GF-D8 (cell line): ENCODE measurements at regions not wholly inside any gene's neighbourhood (a gene's known extent, or its start where the extent isn't known, plus 50 kb on each side); places are given as distances from the start of the nearest gene placed in this dataset.

Experiments used
- DNase-seq: peaks from one replicate; lab custom pipeline; 2025; lab: John Stamatoyannopoulos, UW

GRCh38 chr2:48107326-48107925 is 201.1 kb upstream of the FBXO11 start:
- no peak for DNase-seq

DNA sequence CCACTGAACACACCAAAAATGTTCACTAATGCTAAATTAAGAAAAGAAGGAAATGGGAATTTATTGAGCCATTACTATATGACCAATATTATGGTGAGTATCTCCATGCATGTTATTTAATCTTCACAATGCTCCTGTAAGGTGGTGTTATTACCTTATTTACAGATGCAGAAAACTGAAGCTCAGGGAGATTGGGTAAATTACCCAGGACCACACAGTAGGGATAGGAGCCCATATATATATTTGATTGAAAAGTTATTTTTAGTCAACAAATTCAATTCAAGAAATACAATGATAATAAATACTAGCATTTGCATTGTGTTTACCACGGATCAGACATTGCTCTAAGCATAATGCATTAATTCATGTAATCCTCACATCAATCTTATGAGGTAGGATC is 202.2 kb upstream of the FBXO11 start:
- DNase-seq: no peak

GRCh38 chr2:48109491-48110204 is 203.3 kb upstream of the FBXO11 start:
- no peak for DNase-seq

GRCh38 chr2:48110492-48110891 is 204.0 kb upstream of the FOXN2 start:
- DNase-seq: no peak

GRCh38 chr2:48112911-48113680 is 201.4 kb upstream of the FOXN2 start:
- peak; percentile 59 for DNase-seq

DNA sequence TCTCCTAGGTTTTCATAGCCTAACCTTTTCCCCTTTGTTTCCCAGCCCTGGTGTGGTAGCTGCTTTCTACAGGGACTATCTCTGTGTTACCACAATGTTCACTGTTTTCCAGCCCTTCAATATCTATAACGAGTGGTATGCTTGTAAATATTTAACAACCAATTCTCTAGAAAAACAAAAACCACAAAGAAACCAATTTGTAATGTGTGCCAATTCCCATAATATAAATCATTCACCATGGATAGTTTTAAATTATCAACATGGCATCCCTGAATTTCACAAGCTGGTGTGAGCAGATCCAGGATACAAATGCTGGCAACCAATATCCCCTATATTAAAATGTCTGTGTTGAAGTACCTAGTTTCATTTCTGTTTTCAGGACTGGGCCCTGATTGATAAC is 200.7 kb upstream of the FOXN2 start:
- no peak for DNase-seq

DNA sequence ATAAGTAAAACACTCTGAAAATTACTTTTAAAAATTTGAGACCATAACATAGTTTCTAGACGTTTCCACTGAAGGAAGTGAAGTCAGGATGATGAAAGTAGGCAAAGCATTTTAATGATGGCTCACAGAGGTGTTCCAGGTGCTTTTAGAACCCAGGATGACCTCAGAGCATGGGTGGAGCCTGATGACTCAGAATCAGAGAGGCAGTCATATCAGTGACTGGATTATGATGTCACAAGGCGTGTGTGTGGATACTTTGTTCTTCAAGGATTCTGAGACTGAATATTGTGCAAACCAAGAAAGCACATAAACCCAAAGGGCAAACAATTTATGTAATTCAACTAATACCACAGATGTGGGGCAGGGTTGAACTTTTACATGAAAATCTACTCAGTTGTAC is 200.2 kb upstream of the FOXN2 start:
- no peak for DNase-seq

DNA sequence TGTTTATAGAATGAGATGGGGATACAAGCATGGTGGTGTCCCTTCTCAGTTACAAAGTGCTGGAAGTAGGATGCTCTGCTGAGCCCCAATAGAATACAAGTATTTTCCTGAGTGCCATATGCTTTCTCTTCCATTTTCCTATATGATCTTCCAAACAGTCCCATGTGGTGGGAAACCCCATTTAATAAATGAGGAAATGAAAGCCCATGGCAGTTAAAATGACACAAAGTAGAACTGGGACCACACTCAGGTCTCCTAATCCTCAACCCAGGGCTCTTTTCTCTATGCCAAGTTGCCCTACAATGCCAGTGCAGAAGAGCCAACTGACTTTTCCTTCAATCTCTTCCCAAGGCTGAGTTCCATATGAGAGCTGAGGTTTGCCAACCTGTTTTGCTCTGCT is 198.0 kb upstream of the FOXN2 start:
- DNase-seq: no peak

- DNase-seq: no peak
These were observed 195.6 kb upstream of the FOXN2 start for GRCh38 chr2:48118895-48119294.

GRCh38 chr2:48120112-48120511 is 194.4 kb upstream of the FOXN2 start:
- no peak for DNase-seq

GRCh38 chr2:48120759-48121242 is 193.7 kb upstream of the FOXN2 start:
- peak; percentile 87 for DNase-seq

DNA sequence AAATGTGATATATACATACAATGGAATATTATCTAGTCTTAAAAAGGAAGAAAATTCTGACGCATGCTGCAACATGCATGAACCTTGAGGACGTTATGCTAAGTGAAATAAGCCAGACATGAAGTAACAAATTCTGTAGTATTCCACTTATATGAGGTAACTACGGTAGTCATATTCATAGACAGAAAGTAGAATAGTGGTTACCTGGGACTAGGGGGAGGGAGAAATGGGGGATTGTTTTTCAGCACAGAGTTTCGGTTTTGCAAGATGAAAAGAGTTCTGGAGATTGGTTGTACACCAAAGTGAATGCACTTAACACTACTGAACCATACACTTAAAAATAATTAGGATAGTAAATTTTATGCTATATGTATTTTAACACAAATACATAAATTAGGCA is 192.3 kb upstream of the FOXN2 start:
- no peak for DNase-seq

DNA sequence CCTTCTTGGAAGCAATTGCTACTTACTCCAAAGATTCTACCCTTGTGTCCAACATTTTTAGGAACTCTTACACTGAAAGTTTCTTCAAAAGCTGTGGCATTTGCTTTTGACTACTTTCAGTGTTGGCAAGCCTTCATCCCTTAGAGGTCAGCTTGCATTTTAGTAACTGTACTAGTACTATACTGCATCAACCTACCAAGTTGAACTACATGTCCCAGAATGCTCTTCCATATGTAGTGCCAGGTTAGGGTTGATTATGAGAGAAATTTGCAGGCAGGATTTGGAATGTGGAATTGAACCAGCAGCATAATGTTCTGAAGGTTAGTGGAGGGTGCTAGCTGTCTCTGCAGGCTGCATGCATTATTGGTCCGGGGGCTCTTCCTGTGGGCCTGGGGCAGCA is 189.9 kb upstream of the FOXN2 start:
- DNase-seq: no peak

- no peak for DNase-seq
These were observed 188.3 kb upstream of the FOXN2 start for GRCh38 chr2:48126162-48126561.

- no peak for DNase-seq
These were observed 186.8 kb upstream of the FOXN2 start for GRCh38 chr2:48127612-48128191.

GRCh38 chr2:48129293-48129950 is 185.1 kb upstream of the FOXN2 start:
- no peak for DNase-seq

GRCh38 chr2:48131539-48132270 is 182.8 kb upstream of the FOXN2 start:
- DNase-seq: no peak

DNA sequence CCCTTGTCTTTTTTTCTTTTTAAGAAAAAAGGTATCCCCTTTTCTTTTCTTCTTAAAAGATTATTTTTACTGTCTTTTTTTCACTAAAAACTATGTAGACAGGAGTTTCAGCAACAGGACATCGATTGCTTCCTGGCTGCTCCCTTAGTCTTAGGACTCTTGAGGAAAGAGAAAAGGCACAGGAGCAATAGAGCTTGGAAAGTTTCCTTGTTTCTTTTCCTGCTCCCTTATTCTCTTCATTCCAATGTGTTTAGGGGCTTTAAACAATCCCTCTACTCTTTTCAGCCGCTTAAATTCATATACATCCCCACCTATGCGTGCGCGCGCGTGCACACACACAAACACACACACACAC is 182.2 kb upstream of the FOXN2 start:
- no peak for DNase-seq

DNA sequence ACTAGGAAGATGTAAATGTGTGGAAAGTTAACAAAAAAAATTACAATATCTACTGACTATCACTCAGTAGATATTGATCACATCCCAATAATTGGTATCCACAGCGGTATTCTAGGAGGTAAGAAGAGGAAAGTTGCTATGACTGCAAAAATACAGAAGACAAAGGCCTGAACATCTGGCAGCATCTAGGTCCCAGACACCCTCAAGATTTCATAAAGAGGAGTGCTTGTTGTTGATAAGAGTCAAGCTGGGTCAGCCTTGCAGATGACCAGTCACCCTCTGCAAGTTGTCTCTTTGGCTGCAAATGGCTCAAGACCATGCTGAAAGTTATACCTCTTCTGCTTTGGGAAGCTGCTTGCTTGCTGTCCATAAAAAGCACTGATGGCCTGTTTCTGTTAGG is 179.8 kb upstream of the FOXN2 start:
- DNase-seq: no peak

DNA sequence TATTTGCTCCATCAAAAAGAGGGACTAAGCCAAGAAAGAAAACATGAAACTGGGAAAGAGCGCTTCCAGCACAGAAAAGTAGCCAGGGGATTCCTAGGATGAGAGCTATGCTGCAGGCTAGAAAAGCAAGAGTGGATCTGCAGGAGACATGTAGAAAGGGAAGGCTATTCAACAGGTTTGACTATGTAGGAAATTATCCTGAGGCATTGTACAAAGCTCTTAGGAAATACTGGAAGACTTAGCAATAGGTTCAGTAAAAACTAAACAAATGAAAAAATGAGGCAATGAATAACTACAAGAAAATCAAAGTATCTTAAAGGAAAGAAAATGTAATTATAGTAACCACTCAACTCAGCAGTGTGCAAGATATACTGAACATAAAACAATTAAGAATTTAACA is 178.7 kb upstream of the FOXN2 start:
- no peak for DNase-seq

GRCh38 chr2:48137829-48138228 is 176.7 kb upstream of the FOXN2 start:
- no peak for DNase-seq

DNA sequence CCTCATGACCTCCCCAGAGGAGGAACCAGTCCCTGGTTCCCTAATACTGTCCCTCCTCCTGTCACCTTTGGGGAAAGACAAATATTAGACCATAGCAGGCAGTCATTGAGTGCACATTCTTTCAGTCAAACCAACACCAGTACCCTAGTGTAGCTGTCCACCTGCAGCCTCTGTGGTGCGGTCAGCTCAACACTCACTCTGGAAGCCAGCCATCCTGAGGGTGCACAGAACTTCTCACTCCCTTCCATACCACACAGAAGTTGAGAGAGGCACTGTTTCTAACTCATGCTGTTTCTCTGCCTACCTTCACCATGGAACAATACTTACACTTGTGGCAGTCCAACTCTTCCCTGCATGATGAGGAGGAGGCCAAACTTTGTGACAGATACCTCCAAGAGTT is 175.6 kb upstream of the FOXN2 start:
- no peak for DNase-seq
